GM06990 (cell line): ENCODE measurements at regions not wholly inside any gene's neighbourhood (a gene's known extent, or its start where the extent isn't known, plus 50 kb on each side); places are given as distances from the start of the nearest gene placed in this dataset.

ENCODE experiments used
- DNase-seq: peaks from one replicate; pipeline ENCODE4 v3.0.0-alpha.2; 2011; ENCODE audit not compliant: insufficient read length; ENCODE audit errors: extremely low read depth
- H3K27me3 ChIP-seq: replicated peaks from 2 replicates; pipeline ENCODE4 v1.6.0; 2011; ENCODE audit warnings: low read length; ENCODE audit not compliant: control insufficient read depth, insufficient read depth
- H3K36me3 ChIP-seq: 2 replicates; pipeline ENCODE4 v1.5.1; 2011; ENCODE audit warnings: low read length; ENCODE audit not compliant: control insufficient read depth, insufficient read depth
- H3K4me3 ChIP-seq: replicated peaks from 2 replicates; pipeline ENCODE4 v1.5.1; 2011; ENCODE audit warnings: low read depth, mild to moderate bottlenecking, control low read depth, low read length
- CTCF ChIP-seq: IDR thresholded peaks from 2 replicates; pipeline ENCODE4 v1.5.1; 2011; ENCODE audit warnings: low read length, control low read depth, mild to moderate bottlenecking, inconsistent platforms; ENCODE audit not compliant: insufficient read depth, poor library complexity, severe bottlenecking

- DNase-seq = no peak
- TF ChIP-seq CTCF = no peak
- H3K4me3 ChIP-seq = no peak overlapping the region
- H3K27me3 ChIP-seq = no peaks in the 10 kb centered on the region
- no peaks in the 10 kb centered on the region for H3K36me3 ChIP-seq
Measured at GRCh38 chr3:177966493-177966892, 569.7 kb upstream of the KCNMB2 start.

- no peaks in the 10 kb centered on the region for H3K27me3 ChIP-seq
- no peak overlapping the region for H3K4me3 ChIP-seq
- DNase-seq = no peak
- no peak for TF ChIP-seq CTCF
- H3K36me3 ChIP-seq = no peaks in the 10 kb centered on the region
Measured at GRCh38 chr3:177968891-177969290, 567.3 kb upstream of the KCNMB2 start.

GRCh38 chr3:177973241-177973840 is 562.9 kb upstream of the KCNMB2 start:
- TF ChIP-seq CTCF = no peak
- DNase-seq = no peak
- Histone ChIP-seq H3K36me3 (no peaks in the 10 kb centered on the region), H3K27me3 (no peaks in the 10 kb centered on the region), H3K4me3 (no peak overlapping the region)

- no peak for TF ChIP-seq CTCF
- H3K4me3 ChIP-seq = no peak overlapping the region
- no peaks in the 10 kb centered on the region for H3K27me3 ChIP-seq
- DNase-seq = no peak
- no peaks in the 10 kb centered on the region for H3K36me3 ChIP-seq
Measured at GRCh38 chr3:177976241-177976640, 560.0 kb upstream of the KCNMB2 start.

GRCh38 chr3:177976866-177977265 is 559.4 kb upstream of the KCNMB2 start:
- no peak for DNase-seq
- H3K27me3 ChIP-seq = no peaks in the 10 kb centered on the region
- no peak overlapping the region for H3K4me3 ChIP-seq
- TF ChIP-seq CTCF = no peak
- no peaks in the 10 kb centered on the region for H3K36me3 ChIP-seq

- Histone ChIP-seq H3K4me3 (no peak overlapping the region), H3K36me3 (no peaks in the 10 kb centered on the region), H3K27me3 (no peaks in the 10 kb centered on the region)
- TF ChIP-seq CTCF = no peak
- no peak for DNase-seq
Measured at GRCh38 chr3:177977381-177978158, 558.7 kb upstream of the KCNMB2 start.
